Muscle layer of colon (tissue), 2 donors: ENCODE measurements at regions not wholly inside any gene's neighbourhood (a gene's known extent, or its start where the extent isn't known, plus 50 kb on each side); places are given as distances from the start of the nearest gene placed in this dataset.
"Not testable (repeated sequence)": the region's sequence is repeated elsewhere in the genome, so short reads cannot be mapped to it uniquely, and the experiment has no call there.

ENCODE experiments used
- H3K27ac ChIP-seq: one replicate; pipeline ENCODE4 v1.7.0; 2013; ENCODE audit warnings: low read depth, mild to moderate bottlenecking, low read length, moderate library complexity
- H3K27me3 ChIP-seq, 2 donors: one replicate each; pipeline ENCODE4 v1.7.0; 2013; ENCODE audit warnings: low read length in 2 of 2, mild to moderate bottlenecking in 2 of 2; ENCODE audit not compliant: insufficient read depth in 2 of 2, control insufficient read depth in 1 of 2
- H3K36me3 ChIP-seq: one replicate; pipeline ENCODE4 v1.7.0; 2013; ENCODE audit warnings: mild to moderate bottlenecking, low read length; ENCODE audit not compliant: insufficient read depth
- H3K4me1 ChIP-seq: one replicate; pipeline ENCODE4 v1.7.0; 2013; ENCODE audit warnings: mild to moderate bottlenecking, low read length; ENCODE audit not compliant: insufficient read depth
- H3K4me3 ChIP-seq, 2 donors: one replicate each; pipeline ENCODE4 v1.7.0; 2013; ENCODE audit warnings: low read length in 2 of 2, low read depth in 1 of 2, mild to moderate bottlenecking in 1 of 2, moderate library complexity in 1 of 2
- H3K9ac ChIP-seq: one replicate; pipeline ENCODE4 v1.7.0; 2013; ENCODE audit warnings: low read length
- H3K9me3 ChIP-seq: one replicate; pipeline ENCODE4 v1.7.0; 2013; ENCODE audit warnings: mild to moderate bottlenecking, low read length
- donor health status: abdominal sarcoma.
- donor health status: Adenocarcinoma of cecum.

DNA sequence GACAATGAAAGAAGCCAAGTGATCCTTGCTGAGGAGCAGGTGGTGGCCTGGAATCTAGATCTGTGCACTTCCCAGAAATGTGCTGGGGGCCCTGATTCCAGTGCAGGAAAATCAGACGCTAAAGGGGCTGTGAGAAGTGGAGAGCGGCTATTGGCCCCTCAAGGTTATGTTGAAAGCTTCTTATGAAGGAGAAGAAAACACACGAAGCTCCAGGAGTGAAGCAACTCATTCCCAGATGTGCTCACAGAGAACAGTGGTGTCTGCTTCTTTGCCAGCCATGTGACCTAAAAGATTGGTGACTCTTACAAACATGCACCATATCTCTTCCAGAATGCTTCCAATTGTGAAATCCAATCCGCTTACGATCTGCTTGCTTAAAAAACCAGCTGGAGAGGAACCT, 679.3 kb upstream of the IGFBP3 start:
- H3K9ac ChIP-seq: no peak overlapping the region
- H3K27ac ChIP-seq: no peak overlapping the region
- H3K9me3 ChIP-seq: no peaks in the 10 kb centered on the region
- no peaks in the 10 kb centered on the region for H3K27me3 ChIP-seq
- peaks cover 24% of the 10 kb centered on the region for H3K4me1 ChIP-seq
- no peak overlapping the region for H3K4me3 ChIP-seq
- no peaks in the 10 kb centered on the region for H3K36me3 ChIP-seq

DNA sequence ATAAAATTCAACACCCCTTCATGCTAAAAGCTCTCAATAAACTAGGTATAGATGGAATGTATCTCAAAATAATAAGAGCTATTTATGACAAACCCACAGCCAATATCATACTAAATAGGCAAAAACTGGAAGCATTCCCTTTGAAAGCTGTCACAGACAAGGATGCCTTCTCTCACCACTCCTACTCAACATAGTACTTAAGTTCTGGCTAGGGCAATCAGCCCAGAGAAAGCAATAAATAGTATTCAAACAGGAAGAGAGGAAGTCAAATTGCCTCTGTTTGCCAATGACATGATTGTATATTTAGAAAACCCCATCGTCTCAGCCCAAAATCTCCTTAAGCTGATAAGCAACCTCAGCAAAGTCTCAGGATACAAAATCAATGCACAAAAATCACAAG, 673.8 kb upstream of the IGFBP3 start:
- not testable (repeated sequence) for H3K4me3 ChIP-seq, H3K27me3 ChIP-seq, H3K36me3 ChIP-seq, H3K9me3 ChIP-seq, H3K27ac ChIP-seq, H3K4me1 ChIP-seq, H3K9ac ChIP-seq

DNA sequence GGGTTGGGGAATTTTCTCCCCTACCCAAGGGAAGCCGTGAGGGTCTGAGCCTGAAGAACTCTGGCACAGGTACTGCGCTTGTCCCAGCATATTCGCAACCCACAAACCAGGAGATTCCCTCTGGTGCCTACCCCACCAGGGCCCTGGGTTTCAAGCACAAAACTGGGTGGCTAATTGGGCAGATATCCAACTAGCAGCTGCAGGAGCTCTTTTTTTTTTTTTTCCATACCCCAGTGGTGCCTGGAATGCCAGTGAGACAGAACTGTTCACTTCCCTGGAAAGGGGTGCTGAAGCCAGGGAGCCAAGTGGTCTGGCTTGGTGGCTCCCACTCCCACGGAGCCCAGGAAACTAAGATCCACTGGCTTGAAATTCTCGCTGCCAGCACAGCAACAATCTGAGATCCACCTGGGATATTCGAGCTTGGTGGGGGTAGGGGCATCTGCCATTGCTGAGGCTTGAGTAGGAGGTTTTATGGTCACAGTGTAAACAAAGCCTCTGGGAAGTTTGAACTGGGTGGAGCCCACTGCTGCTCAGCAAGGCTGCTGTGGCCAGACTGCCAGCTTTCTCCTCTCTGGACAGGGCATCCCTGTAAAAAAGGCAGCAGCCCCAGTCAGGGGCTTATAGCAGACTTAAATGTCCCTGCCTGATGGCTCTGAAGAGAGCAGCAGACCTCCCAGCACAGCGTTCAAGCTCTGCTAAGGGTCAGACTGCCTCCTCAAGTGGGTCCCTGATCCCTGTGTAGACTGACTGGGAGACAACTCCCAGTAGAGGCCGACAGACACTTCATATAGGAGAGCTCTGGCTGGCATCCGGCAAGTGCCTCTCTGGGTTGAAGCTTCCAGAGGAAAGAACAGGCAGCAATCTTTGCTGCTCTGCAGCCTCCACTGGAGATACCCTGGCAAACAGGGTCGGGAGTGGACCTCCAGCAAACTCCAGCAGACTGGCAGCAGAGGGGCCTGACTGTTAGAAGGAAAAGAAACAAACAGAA, 670.1 kb upstream of the IGFBP3 start:
- not testable (repeated sequence) for H3K27ac ChIP-seq, H3K36me3 ChIP-seq, H3K9ac ChIP-seq, H3K9me3 ChIP-seq, H3K4me1 ChIP-seq, H3K4me3 ChIP-seq, H3K27me3 ChIP-seq

DNA sequence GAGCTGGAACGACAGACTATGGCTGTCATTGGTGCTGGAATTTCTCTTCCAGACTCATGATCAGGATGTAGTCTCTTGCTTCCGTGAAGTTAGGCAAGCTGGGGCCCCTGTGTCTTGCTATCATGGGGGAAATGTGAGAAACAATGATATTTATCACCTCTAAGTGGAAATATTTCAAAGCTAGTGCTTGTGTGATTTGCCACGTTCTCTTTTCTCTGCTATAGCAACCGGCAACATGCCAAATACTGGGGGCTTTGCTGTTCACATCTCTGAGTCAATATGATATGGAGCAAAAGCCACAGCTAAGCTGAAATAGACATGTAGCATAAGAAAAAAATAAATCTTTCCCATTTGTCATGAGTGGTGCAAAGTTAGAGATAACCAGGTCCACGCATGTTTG, 668.2 kb upstream of the IGFBP3 start:
- H3K27ac ChIP-seq: no peak overlapping the region
- H3K36me3 ChIP-seq: no peaks in the 10 kb centered on the region
- H3K4me1 ChIP-seq: peaks cover 6% of the 10 kb centered on the region
- H3K9ac ChIP-seq: no peak overlapping the region
- no peaks in the 10 kb centered on the region for H3K27me3 ChIP-seq
- no peaks in the 10 kb centered on the region for H3K9me3 ChIP-seq
- no peak overlapping the region for H3K4me3 ChIP-seq

DNA sequence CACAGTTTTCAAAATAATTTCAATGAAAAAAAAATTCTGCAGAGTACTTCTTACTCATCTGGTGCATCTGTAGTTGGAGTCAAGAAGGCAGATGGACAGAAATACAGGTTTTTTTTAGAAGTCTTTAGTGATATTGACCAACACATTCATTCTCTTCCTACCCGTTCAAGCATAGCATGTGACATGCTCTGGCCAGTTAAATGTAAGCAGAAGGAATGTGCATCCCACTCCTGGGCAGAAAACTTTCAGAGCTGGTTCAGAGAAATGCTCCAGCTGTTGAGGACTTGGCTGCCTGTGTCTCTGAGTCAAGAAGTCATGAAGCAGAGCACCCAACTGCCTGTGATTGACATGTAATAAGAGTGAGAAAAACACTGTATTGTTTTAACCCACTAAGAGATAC, 665.3 kb upstream of the IGFBP3 start:
- H3K4me3 ChIP-seq: no peak overlapping the region
- H3K27ac ChIP-seq: no peak overlapping the region
- H3K9me3 ChIP-seq: no peaks in the 10 kb centered on the region
- H3K36me3 ChIP-seq: no peaks in the 10 kb centered on the region
- no peak overlapping the region for H3K9ac ChIP-seq
- peaks cover 5% of the 10 kb centered on the region for H3K4me1 ChIP-seq
- no peaks in the 10 kb centered on the region for H3K27me3 ChIP-seq

DNA sequence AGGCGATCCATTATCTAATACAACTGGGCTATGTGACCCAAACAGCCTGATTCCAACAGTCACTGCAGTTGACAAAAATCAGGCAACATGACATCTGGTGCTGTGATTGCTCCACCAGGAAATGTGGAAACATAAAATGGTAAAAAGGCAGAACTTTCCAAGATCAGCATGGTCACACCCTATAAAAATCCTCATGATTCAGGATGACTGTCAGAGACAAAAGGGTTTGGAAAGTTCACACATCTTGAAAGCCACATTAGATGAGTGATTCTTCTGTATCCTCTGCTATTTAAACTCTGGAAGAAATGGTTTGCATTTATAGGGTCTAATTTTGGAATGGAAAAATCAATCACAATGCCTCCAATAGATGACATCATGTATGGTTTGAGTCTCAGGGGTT, 662.6 kb upstream of the IGFBP3 start:
- no peak overlapping the region for H3K27ac ChIP-seq
- no peaks in the 10 kb centered on the region for H3K4me1 ChIP-seq
- no peak overlapping the region for H3K9ac ChIP-seq
- H3K4me3 ChIP-seq: no peak overlapping the region
- H3K27me3 ChIP-seq: no peaks in the 10 kb centered on the region
- no peaks in the 10 kb centered on the region for H3K36me3 ChIP-seq
- no peaks in the 10 kb centered on the region for H3K9me3 ChIP-seq

DNA sequence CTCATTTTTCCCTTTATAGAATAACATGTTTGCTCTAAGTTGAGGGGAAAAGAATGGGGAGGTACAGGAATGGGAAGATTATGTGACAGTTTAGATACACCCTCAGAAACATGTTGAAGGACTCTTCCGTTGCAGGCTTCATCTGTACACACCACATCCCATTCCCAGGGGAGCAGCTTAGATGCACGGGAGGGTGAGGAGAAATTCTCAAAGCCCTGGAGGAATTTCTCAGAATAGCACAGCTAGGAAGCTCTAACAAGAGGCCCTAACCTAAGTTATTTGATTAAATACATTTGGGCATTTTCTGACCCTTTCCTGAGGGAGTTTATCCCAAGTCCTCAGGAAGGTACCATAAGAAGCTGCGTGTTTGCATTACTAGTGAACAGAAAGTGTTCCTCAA, 660.2 kb upstream of the IGFBP3 start:
- Histone ChIP-seq H3K27ac (no peak overlapping the region), H3K9ac (no peak overlapping the region), H3K4me1 (no peaks in the 10 kb centered on the region)

DNA sequence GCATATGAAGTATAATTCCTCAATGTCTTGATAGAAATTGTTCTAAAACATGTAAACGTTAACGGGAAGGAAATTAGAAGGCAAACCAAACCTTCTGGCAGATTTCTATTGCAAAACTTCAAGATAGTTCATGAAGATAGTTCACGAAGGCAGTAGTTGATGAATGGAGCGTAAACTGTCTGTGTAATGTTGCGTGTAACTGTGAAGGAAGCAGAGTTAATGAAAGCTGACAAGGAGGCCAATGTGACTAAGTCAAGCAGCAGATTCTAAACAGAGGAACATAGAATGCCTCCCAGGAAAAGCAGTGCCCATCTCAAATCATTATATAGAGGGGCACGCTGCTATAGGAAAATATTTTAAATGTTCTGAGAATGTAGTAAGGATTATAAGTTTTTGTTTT, 659.7 kb upstream of the IGFBP3 start:
- H3K27ac ChIP-seq: no peak overlapping the region
- no peak overlapping the region for H3K9ac ChIP-seq
- H3K9me3 ChIP-seq: no peaks in the 10 kb centered on the region
- H3K36me3 ChIP-seq: no peaks in the 10 kb centered on the region
- H3K4me3 ChIP-seq: no peak overlapping the region
- no peaks in the 10 kb centered on the region for H3K27me3 ChIP-seq
- H3K4me1 ChIP-seq: no peaks in the 10 kb centered on the region

More for the DNA sequence above, 660.2 kb upstream of the IGFBP3 start:
- H3K36me3 ChIP-seq: no peaks in the 10 kb centered on the region
- no peaks in the 10 kb centered on the region for H3K27me3 ChIP-seq
- no peaks in the 10 kb centered on the region for H3K9me3 ChIP-seq
- H3K4me3 ChIP-seq: no peak overlapping the region

DNA sequence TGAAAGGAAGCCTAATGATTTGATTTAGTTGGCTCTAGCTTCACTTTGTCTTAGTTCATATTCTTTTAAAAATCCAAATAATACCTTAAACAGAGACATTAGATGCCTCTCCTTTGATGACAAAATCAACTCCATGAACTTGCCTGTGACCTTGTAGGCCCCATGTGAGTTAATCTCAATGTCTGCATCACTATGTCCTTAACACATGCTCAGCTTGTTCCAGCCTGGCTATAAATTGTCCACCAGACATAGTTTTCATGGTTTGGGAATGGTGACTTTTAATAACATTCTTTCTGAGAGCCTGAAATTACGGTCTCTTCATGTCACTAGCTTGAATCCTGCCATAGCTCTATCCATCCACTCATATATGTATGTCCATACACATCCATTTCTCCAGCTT, 656.3 kb upstream of the IGFBP3 start:
- Histone ChIP-seq H3K27me3 (no peaks in the 10 kb centered on the region), H3K4me3 (no peak overlapping the region), H3K4me1 (no peaks in the 10 kb centered on the region), H3K9me3 (no peaks in the 10 kb centered on the region), H3K27ac (no peak overlapping the region), H3K9ac (no peak overlapping the region), H3K36me3 (no peaks in the 10 kb centered on the region)

DNA sequence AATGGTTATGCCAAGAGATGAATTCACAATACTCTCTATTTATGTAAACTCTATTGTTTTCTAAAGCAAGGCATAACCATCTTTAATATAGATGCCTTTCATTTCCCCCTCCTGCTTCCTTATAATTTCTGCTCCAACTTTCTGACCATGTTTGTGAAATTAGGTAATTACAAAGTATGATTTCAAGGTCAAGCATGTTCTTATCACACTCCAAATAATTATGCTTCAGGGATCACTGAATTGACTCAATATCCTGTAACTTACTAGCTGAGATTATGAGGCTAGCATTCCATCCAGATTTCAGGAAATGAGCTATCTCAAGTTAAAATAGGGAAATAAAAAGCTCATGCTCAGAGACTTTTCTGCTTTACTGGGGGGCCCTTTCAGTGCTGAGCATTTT, 655.9 kb upstream of the IGFBP3 start:
- Histone ChIP-seq H3K9me3 (no peaks in the 10 kb centered on the region), H3K4me3 (no peak overlapping the region), H3K27ac (no peak overlapping the region), H3K4me1 (no peaks in the 10 kb centered on the region), H3K27me3 (no peaks in the 10 kb centered on the region), H3K9ac (no peak overlapping the region), H3K36me3 (no peaks in the 10 kb centered on the region)

DNA sequence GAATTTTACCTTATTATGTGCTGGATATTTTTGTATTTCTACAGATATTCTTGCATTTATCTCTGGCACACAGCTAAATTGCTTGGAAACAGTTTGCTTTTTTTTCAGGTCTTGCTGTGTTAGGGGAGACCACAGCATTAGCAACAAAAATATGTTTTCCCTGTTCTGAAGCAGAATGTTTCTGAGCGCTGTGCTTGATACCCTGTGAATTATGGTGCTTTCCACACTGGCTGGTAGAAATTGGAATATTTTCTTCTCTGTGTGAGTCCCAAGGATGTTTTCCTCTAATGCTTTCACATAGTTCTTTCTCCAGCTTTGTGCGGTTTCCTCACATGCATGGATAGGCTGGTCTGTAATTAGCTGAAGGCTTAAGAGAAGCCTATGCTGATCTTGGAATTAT, 651.6 kb upstream of the IGFBP3 start:
- Histone ChIP-seq H3K4me3 (no peak overlapping the region), H3K9ac (no peak overlapping the region), H3K4me1 (no peaks in the 10 kb centered on the region), H3K27me3 (no peaks in the 10 kb centered on the region), H3K9me3 (no peaks in the 10 kb centered on the region), H3K36me3 (no peaks in the 10 kb centered on the region), H3K27ac (no peak overlapping the region)

DNA sequence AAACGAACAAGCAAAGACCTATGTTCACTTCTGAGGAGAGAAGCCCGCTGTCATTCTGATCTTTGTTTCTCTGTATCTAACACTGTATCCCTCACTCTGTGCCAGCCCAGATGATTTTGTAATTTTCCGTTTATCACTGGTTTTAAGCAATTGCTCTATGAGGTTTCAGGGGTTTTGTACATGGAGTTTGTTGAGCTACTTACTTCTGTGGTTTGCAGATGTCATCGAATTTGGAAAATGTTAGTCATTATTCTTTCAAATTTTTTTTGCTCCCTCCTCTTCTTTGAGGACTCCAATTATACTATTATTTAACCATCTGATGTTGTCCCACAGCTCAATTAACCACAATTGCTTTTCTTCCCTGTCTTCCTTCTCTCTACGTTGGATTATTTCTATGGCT, 650.9 kb upstream of the IGFBP3 start:
- Histone ChIP-seq H3K9ac (no peak overlapping the region), H3K27ac (no peak overlapping the region), H3K27me3 (no peaks in the 10 kb centered on the region), H3K4me1 (no peaks in the 10 kb centered on the region), H3K4me3 (no peak overlapping the region), H3K36me3 (no peaks in the 10 kb centered on the region), H3K9me3 (no peaks in the 10 kb centered on the region)
